ENCODE measurements at regions not wholly inside any gene's neighbourhood (a gene's known extent, or its start where the extent isn't known, plus 50 kb on each side); places are given as distances from the start of the nearest gene placed in this dataset.

- peaks cover 2% of the 10 kb centered on the region for H3K36me3 Mint-ChIP-seq
- H3K27me3 Mint-ChIP-seq = peaks cover 9% of the 10 kb centered on the region
- no peak overlapping the region for H3K27ac Mint-ChIP-seq
- no peak overlapping the region for H3K4me3 Mint-ChIP-seq
- H3K9me3 Mint-ChIP-seq = no peaks in the 10 kb centered on the region
- H3K4me1 Mint-ChIP-seq = peaks cover 5 to 6% (median 6%) of the 10 kb centered on the region in 3 donors
These were observed 120.2 kb downstream of the CYP26A1 start for GRCh38 chr10:93193906-93194305.

- peaks cover 9 to 11% (median 9%) of the 10 kb centered on the region in 3 donors for H3K4me1 Mint-ChIP-seq
- peaks cover 7% of the 10 kb centered on the region for H3K27me3 Mint-ChIP-seq
- H3K27ac Mint-ChIP-seq = peak overlapping the region in 1 of 3 donors; percentile 29
- peak overlapping the region; percentile 25 to 87 (median 52) for H3K4me3 Mint-ChIP-seq
- H3K36me3 Mint-ChIP-seq = peaks cover 2% of the 10 kb centered on the region
- H3K9me3 Mint-ChIP-seq = no peaks in the 10 kb centered on the region
These were observed 124.9 kb downstream of the CYP26A1 start for GRCh38 chr10:93198401-93199131.

GRCh38 chr10:93199191-93199751, 125.6 kb downstream of the CYP26A1 start:
- Mint-ChIP-seq H3K27me3 (peaks cover 7% of the 10 kb centered on the region), H3K4me1 (peaks cover 9 to 11% (median 9%) of the 10 kb centered on the region in 3 donors), H3K9me3 (no peaks in the 10 kb centered on the region), H3K27ac (peak overlapping the region in 1 of 3 donors; percentile 29), H3K36me3 (peaks cover 2% of the 10 kb centered on the region), H3K4me3 (peak overlapping the region in 3 of 4 donors; percentile 25 to 87 (median 51))

GRCh38 chr10:93204494-93205485, 131.1 kb downstream of the CYP26A1 start:
- H3K27ac Mint-ChIP-seq = no peak overlapping the region
- no peaks in the 10 kb centered on the region for H3K27me3 Mint-ChIP-seq
- H3K4me1 Mint-ChIP-seq = peaks cover 0 to 2% (median 0%) of the 10 kb centered on the region in 3 donors
- H3K36me3 Mint-ChIP-seq = no peaks in the 10 kb centered on the region
- H3K9me3 Mint-ChIP-seq = no peaks in the 10 kb centered on the region
- no peak overlapping the region for H3K4me3 Mint-ChIP-seq

- Mint-ChIP-seq H3K27me3 (no peaks in the 10 kb centered on the region), H3K27ac (no peak overlapping the region), H3K36me3 (no peaks in the 10 kb centered on the region), H3K4me1 (no peaks in the 10 kb centered on the region), H3K4me3 (no peak overlapping the region), H3K9me3 (no peaks in the 10 kb centered on the region)
These were observed 133.0 kb downstream of the CYP26A1 start for GRCh38 chr10:93206652-93207051.

- no peaks in the 10 kb centered on the region for H3K9me3 Mint-ChIP-seq
- no peak overlapping the region for H3K4me3 Mint-ChIP-seq
- no peaks in the 10 kb centered on the region for H3K4me1 Mint-ChIP-seq
- H3K27ac Mint-ChIP-seq = no peak overlapping the region
- peaks cover 1% of the 10 kb centered on the region for H3K27me3 Mint-ChIP-seq
- H3K36me3 Mint-ChIP-seq = no peaks in the 10 kb centered on the region
These were observed 135.2 kb downstream of the CYP26A1 start for GRCh38 chr10:93208717-93209464.

GRCh38 chr10:93211991-93212390, 138.3 kb downstream of the CYP26A1 start:
- Mint-ChIP-seq H3K9me3 (no peaks in the 10 kb centered on the region), H3K27ac (no peak overlapping the region), H3K27me3 (peaks cover 9% of the 10 kb centered on the region), H3K36me3 (peaks cover 2% of the 10 kb centered on the region), H3K4me3 (no peak overlapping the region), H3K4me1 (no peaks in the 10 kb centered on the region)

- peaks cover 10% of the 10 kb centered on the region for H3K27me3 Mint-ChIP-seq
- H3K9me3 Mint-ChIP-seq = no peaks in the 10 kb centered on the region
- peaks cover 2% of the 10 kb centered on the region for H3K36me3 Mint-ChIP-seq
- no peaks in the 10 kb centered on the region for H3K4me1 Mint-ChIP-seq
- no peak overlapping the region for H3K27ac Mint-ChIP-seq
- no peak overlapping the region for H3K4me3 Mint-ChIP-seq
These were observed 141.6 kb downstream of the CYP26A1 start for GRCh38 chr10:93215312-93215711.

GRCh38 chr10:93216341-93216985, 142.8 kb downstream of the CYP26A1 start:
- peaks cover 2% of the 10 kb centered on the region for H3K36me3 Mint-ChIP-seq
- H3K9me3 Mint-ChIP-seq = no peaks in the 10 kb centered on the region
- H3K4me1 Mint-ChIP-seq = no peaks in the 10 kb centered on the region
- H3K4me3 Mint-ChIP-seq = no peak overlapping the region
- H3K27me3 Mint-ChIP-seq = peaks cover 10% of the 10 kb centered on the region
- H3K27ac Mint-ChIP-seq = no peak overlapping the region

GRCh38 chr10:93218386-93218785, 144.7 kb downstream of the CYP26A1 start:
- H3K9me3 Mint-ChIP-seq = no peaks in the 10 kb centered on the region
- no peak overlapping the region for H3K27ac Mint-ChIP-seq
- no peaks in the 10 kb centered on the region for H3K4me1 Mint-ChIP-seq
- peaks cover 2% of the 10 kb centered on the region for H3K36me3 Mint-ChIP-seq
- peaks cover 8% of the 10 kb centered on the region for H3K27me3 Mint-ChIP-seq
- H3K4me3 Mint-ChIP-seq = no peak overlapping the region

- Mint-ChIP-seq H3K27ac (no peak overlapping the region), H3K9me3 (no peaks in the 10 kb centered on the region), H3K27me3 (peaks cover 8% of the 10 kb centered on the region), H3K4me3 (no peak overlapping the region), H3K4me1 (no peaks in the 10 kb centered on the region), H3K36me3 (peaks cover 2% of the 10 kb centered on the region)
These were observed 145.7 kb downstream of the CYP26A1 start for GRCh38 chr10:93219347-93219746.

- H3K27me3 Mint-ChIP-seq = peaks cover 8% of the 10 kb centered on the region
These were observed 146.8 kb downstream of the CYP26A1 start for GRCh38 chr10:93220296-93221170.

GRCh38 chr10:93221171-93221496, 147.4 kb downstream of the CYP26A1 start:
- Mint-ChIP-seq H3K9me3 (no peaks in the 10 kb centered on the region), H3K4me1 (no peaks in the 10 kb centered on the region), H3K36me3 (peaks cover 2% of the 10 kb centered on the region)

More at GRCh38 chr10:93220296-93221170, 146.8 kb downstream of the CYP26A1 start:
- no peak overlapping the region for H3K27ac Mint-ChIP-seq
- no peaks in the 10 kb centered on the region for H3K9me3 Mint-ChIP-seq
- H3K4me3 Mint-ChIP-seq = peak overlapping the region in 1 of 4 donors; percentile 36
- peaks cover 2% of the 10 kb centered on the region for H3K36me3 Mint-ChIP-seq
- H3K4me1 Mint-ChIP-seq = no peaks in the 10 kb centered on the region

More at GRCh38 chr10:93221171-93221496, 147.4 kb downstream of the CYP26A1 start:
- Mint-ChIP-seq H3K4me3 (peak overlapping the region in 1 of 4 donors; percentile 36), H3K27me3 (peaks cover 11% of the 10 kb centered on the region), H3K27ac (no peak overlapping the region)
